ENCODE measurements at regions not wholly inside any gene's neighbourhood (a gene's known extent, or its start where the extent isn't known, plus 50 kb on each side); places are given as distances from the start of the nearest gene placed in this dataset.

- TF ChIP-seq EZH2phosphoT487 (IDR thresholded peaks at IDR 0.05; ENCODE audit: unreplicated experiment), result no peak
- no peak for TF ChIP-seq NANOG (IDR thresholded peaks at IDR 0.05; ENCODE audit: borderline replicate concordance)
- TF ChIP-seq ZNF114 (CRISPR knock-in tag; IDR thresholded peaks at IDR 0.05), result no peak
- TF ChIP-seq POLR2AphosphoS5 (IDR thresholded peaks at IDR 0.05; ENCODE audit: low read depth), result no peak
Measured at GRCh38 chr5:74288448-74289108, 351.9 kb downstream of the ENC1 start (continued).

GRCh38 chr5:74288038-74288437 lies 352.5 kb downstream of the ENC1 start:
- 0 out of 2 replicates have a peak, but pooled peaks cover 3% of the 10 kb centered on the region for H3K4me1 ChIP-seq (ENCODE audit: insufficient read depth)
- no peak for DNase-seq (ENCODE audit: low spot score)
- H2AFZ ChIP-seq, result no peak overlapping the region
- no peak for ATAC-seq
- H3K27me3 ChIP-seq (ENCODE audit: insufficient read depth), result no peaks in the 10 kb centered on the region
- no peaks in the 10 kb centered on the region for H4K20me1 ChIP-seq (replicated peaks; ENCODE audit: insufficient read depth)
- peaks cover 3% of the 10 kb centered on the region; the same call in 1 of the 2 replicates for H3K9me2 ChIP-seq (ENCODE audit: insufficient read depth)
- H3K4me1 Mint-ChIP-seq, result peaks cover under 1% of the 10 kb centered on the region
- H3K79me2 ChIP-seq (replicated peaks; ENCODE audit: insufficient read depth), result no peaks in the 10 kb centered on the region
- H3K9me3 Mint-ChIP-seq, result no peaks in the 10 kb centered on the region
- no peaks in the 10 kb centered on the region for H3K36me3 Mint-ChIP-seq (ENCODE audit: low read depth)
- H3F3A ChIP-seq (replicated peaks; ENCODE audit: low read depth), result no peaks in the 10 kb centered on the region
- no peak overlapping the region for H3K4me2 ChIP-seq
- H3K27ac ChIP-seq (ENCODE audit: low read depth), result no peak overlapping the region
- H3K4me3 Mint-ChIP-seq, result no peak overlapping the region
- H3K36me3 ChIP-seq (ENCODE audit: insufficient read depth), result no peaks in the 10 kb centered on the region
- no peak overlapping the region for H3K4me3 ChIP-seq
- H3K27ac Mint-ChIP-seq, result no peak overlapping the region
- H3K27me3 Mint-ChIP-seq (ENCODE audit: insufficient read depth, low read depth, poor library complexity), result peaks cover under 1% of the 10 kb centered on the region
- TF ChIP-seq ETS1 (IDR thresholded peaks at IDR 0.05), result no peak
- TF ChIP-seq EZH2phosphoT487 (IDR thresholded peaks at IDR 0.05; ENCODE audit: unreplicated experiment), result no peak
- no peak for TF ChIP-seq EZH2 (IDR thresholded peaks at IDR 0.05; ENCODE audit: low read depth, unreplicated experiment)
- no peak for TF ChIP-seq STAT1 (IDR thresholded peaks at IDR 0.05; ENCODE audit: unreplicated experiment)
- no peak for TF ChIP-seq ZNF462 (CRISPR knock-in tag; IDR thresholded peaks at IDR 0.05)
- no peak for TF ChIP-seq JUNB (IDR thresholded peaks at IDR 0.05; ENCODE audit: unreplicated experiment)
- no peak for TF ChIP-seq ZNF114 (CRISPR knock-in tag; IDR thresholded peaks at IDR 0.05)
- no peak for TF ChIP-seq REST (IDR thresholded peaks at IDR 0.05; ENCODE audit: unreplicated experiment)
- no peak for TF ChIP-seq ZNF331 (CRISPR knock-in tag; IDR thresholded peaks at IDR 0.05; ENCODE audit: low read depth)
- TF ChIP-seq CREB1 (CRISPR knock-in tag; IDR thresholded peaks at IDR 0.05; ENCODE audit: low read depth), result no peak
- TF ChIP-seq POLR2AphosphoS5 (IDR thresholded peaks at IDR 0.05; ENCODE audit: low read depth), result no peak
- TF ChIP-seq NANOG (IDR thresholded peaks at IDR 0.05; ENCODE audit: borderline replicate concordance), result no peak

Measured in GM23338 (cell line).